ENCODE measurements at regions not wholly inside any gene's neighbourhood (a gene's known extent, or its start where the extent isn't known, plus 50 kb on each side); places are given as distances from the start of the nearest gene placed in this dataset.

GRCh38 chr20:47990507-47991150 lies 205.3 kb upstream of the SULF2 start:
- Histone ChIP-seq H3K9me3 (ENCODE audit: control insufficient read depth, insufficient read depth, low read length) (0 out of 2 replicates have a peak, but pooled peaks cover 5% of the 10 kb centered on the region), H4K20me1 (ENCODE audit: control insufficient read depth, insufficient read depth, low read depth, low read length) (no peaks in the 10 kb centered on the region), H3K79me2 (ENCODE audit: control insufficient read depth, low read length) (peaks cover 4% of the 10 kb centered on the region; the same call in 1 of the 2 replicates), H3K4me1 (ENCODE audit: control insufficient read depth, low read length) (peaks cover 1% of the 10 kb centered on the region), H3K27me3 (ENCODE audit: control insufficient read depth, low read length) (peaks cover 2% of the 10 kb centered on the region), H3K36me3 (ENCODE audit: control insufficient read depth, low read length) (no peaks in the 10 kb centered on the region), H3K9me2 (replicated peaks; ENCODE audit: control insufficient read depth, low read length) (no peaks in the 10 kb centered on the region), H3K27ac (ENCODE audit: low read depth, low read length) (no peak overlapping the region), H3K4me3 (ENCODE audit: low read length) (no peak overlapping the region), H3F3A (ENCODE audit: control insufficient read depth, insufficient read depth) (no peaks in the 10 kb centered on the region), H3K4me2 (ENCODE audit: low read length) (no peak overlapping the region)
- TF ChIP-seq CTCF (IDR thresholded peaks at IDR 0.05; ENCODE audit: low read depth, low read length, poor library complexity, severe bottlenecking): no peak
- no peak for TF ChIP-seq EZH2phosphoT487 (IDR thresholded peaks at IDR 0.05; ENCODE audit: borderline replicate concordance, low read length)

DNA sequence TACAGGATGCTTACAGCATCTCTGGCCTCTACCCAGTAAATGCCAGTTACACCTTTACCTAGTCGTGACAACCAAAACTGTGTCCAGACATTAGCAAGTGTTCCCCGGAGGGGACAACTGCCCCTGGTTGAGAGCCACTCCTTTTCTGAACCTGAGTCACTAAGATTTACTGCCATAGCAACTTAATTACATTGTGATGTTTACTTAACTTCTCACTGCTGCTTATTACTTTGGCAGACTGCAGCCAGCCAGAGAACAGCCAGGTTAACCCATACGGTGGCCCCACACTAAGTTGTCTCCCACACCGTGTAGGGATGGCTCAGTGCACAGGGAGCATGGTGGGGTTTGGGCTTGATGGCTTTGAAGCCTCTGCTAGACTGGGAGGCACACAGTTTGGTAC lies 204.7 kb upstream of the SULF2 start:
- Histone ChIP-seq H3F3A (ENCODE audit: control insufficient read depth, insufficient read depth) (no peaks in the 10 kb centered on the region), H3K27me3 (ENCODE audit: control insufficient read depth, low read length) (peaks cover 2% of the 10 kb centered on the region), H4K20me1 (ENCODE audit: control insufficient read depth, insufficient read depth, low read depth, low read length) (no peaks in the 10 kb centered on the region), H3K9me3 (ENCODE audit: control insufficient read depth, insufficient read depth, low read length) (0 out of 2 replicates have a peak, but pooled peaks cover 5% of the 10 kb centered on the region), H3K4me2 (ENCODE audit: low read length) (no peak overlapping the region), H3K36me3 (ENCODE audit: control insufficient read depth, low read length) (no peaks in the 10 kb centered on the region), H3K79me2 (ENCODE audit: control insufficient read depth, low read length) (peaks cover 4% of the 10 kb centered on the region; the same call in 1 of the 2 replicates), H3K27ac (ENCODE audit: low read depth, low read length) (no peak overlapping the region), H3K4me3 (ENCODE audit: low read length) (no peak overlapping the region), H3K4me1 (ENCODE audit: control insufficient read depth, low read length) (peaks cover 5% of the 10 kb centered on the region), H3K9me2 (replicated peaks; ENCODE audit: control insufficient read depth, low read length) (no peaks in the 10 kb centered on the region)
- no peak for TF ChIP-seq EZH2phosphoT487 (IDR thresholded peaks at IDR 0.05; ENCODE audit: borderline replicate concordance, low read length)

- no peaks in the 10 kb centered on the region for H3F3A ChIP-seq (ENCODE audit: control insufficient read depth, insufficient read depth)
- no peak overlapping the region for H3K4me3 ChIP-seq (ENCODE audit: low read length)
- H3K27ac ChIP-seq (ENCODE audit: low read depth, low read length): no peak overlapping the region
- H3K79me2 ChIP-seq (ENCODE audit: control insufficient read depth, low read length): peaks cover 4% of the 10 kb centered on the region; the same call in 1 of the 2 replicates
- no peak overlapping the region for H3K4me2 ChIP-seq (ENCODE audit: low read length)
- no peaks in the 10 kb centered on the region for H4K20me1 ChIP-seq (ENCODE audit: control insufficient read depth, insufficient read depth, low read depth, low read length)
- no peak for TF ChIP-seq CTCF (IDR thresholded peaks at IDR 0.05; ENCODE audit: low read depth, low read length, poor library complexity, severe bottlenecking)
- TF ChIP-seq EZH2phosphoT487 (IDR thresholded peaks at IDR 0.05; ENCODE audit: borderline replicate concordance, low read length): no peak
- no peaks in the 10 kb centered on the region for H3K9me2 ChIP-seq (replicated peaks; ENCODE audit: control insufficient read depth, low read length)
- H3K36me3 ChIP-seq (ENCODE audit: control insufficient read depth, low read length): no peaks in the 10 kb centered on the region
- H3K9me3 ChIP-seq (ENCODE audit: control insufficient read depth, insufficient read depth, low read length): 0 out of 2 replicates have a peak, but pooled peaks cover 5% of the 10 kb centered on the region
- peaks cover 5% of the 10 kb centered on the region for H3K4me1 ChIP-seq (ENCODE audit: control insufficient read depth, low read length)
- H3K27me3 ChIP-seq (ENCODE audit: control insufficient read depth, low read length): peaks cover 2% of the 10 kb centered on the region
Observed at GRCh38 chr20:47988676-47989075, 203.4 kb upstream of the SULF2 start.

GRCh38 chr20:47985092-47985850 lies 200.0 kb upstream of the SULF2 start:
- no peaks in the 10 kb centered on the region for H4K20me1 ChIP-seq (ENCODE audit: control insufficient read depth, insufficient read depth, low read depth, low read length)
- H3K4me2 ChIP-seq (ENCODE audit: low read length): no peak overlapping the region
- H3K4me3 ChIP-seq (ENCODE audit: low read length): no peak overlapping the region
- no peaks in the 10 kb centered on the region for H3K36me3 ChIP-seq (ENCODE audit: control insufficient read depth, low read length)
- TF ChIP-seq EZH2phosphoT487 (IDR thresholded peaks at IDR 0.05; ENCODE audit: borderline replicate concordance, low read length) (no peak), CTCF (IDR thresholded peaks at IDR 0.05; ENCODE audit: low read depth, low read length, poor library complexity, severe bottlenecking) (no peak)
- H3K27me3 ChIP-seq (ENCODE audit: control insufficient read depth, low read length): peaks cover 6% of the 10 kb centered on the region
- no peak overlapping the region for H3K27ac ChIP-seq (ENCODE audit: low read depth, low read length)
- H3K9me2 ChIP-seq (replicated peaks; ENCODE audit: control insufficient read depth, low read length): no peaks in the 10 kb centered on the region
- peaks cover 4% of the 10 kb centered on the region; the same call in 1 of the 2 replicates for H3K79me2 ChIP-seq (ENCODE audit: control insufficient read depth, low read length)
- no peaks in the 10 kb centered on the region for H3F3A ChIP-seq (ENCODE audit: control insufficient read depth, insufficient read depth)
- peaks cover 5% of the 10 kb centered on the region for H3K4me1 ChIP-seq (ENCODE audit: control insufficient read depth, low read length)
- H3K9me3 ChIP-seq (ENCODE audit: control insufficient read depth, insufficient read depth, low read length): no peaks in the 10 kb centered on the region
